ENCODE measurements at regions not wholly inside any gene's neighbourhood (a gene's known extent, or its start where the extent isn't known, plus 50 kb on each side); places are given as distances from the start of the nearest gene placed in this dataset.

DNA sequence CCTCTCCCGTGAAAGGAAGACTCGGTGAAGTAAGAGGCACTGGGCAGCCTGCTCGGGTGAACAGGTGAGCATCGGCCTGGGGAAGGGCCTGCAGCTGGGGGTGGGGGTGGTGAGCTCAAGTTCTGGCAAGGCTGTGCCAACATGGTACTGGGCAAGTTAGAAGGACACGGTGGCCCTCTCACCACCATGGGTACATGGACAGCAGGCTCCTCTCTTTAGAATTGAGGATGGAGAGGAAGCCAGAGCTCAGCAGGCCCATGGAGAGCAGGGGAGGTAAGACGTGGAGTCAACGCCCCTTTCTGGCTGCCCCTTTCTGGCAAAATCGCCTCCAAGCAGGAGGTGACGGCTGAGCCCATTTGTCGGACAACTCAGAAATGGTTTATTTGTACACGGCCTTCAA, 135.6 kb downstream of the ANKRD60 start:
- TF ChIP-seq BCL11A (IDR thresholded peaks at IDR 0.05; ENCODE audit: low read depth, low read length) (no peak), POLR2AphosphoS2 (IDR thresholded peaks at IDR 0.05; ENCODE audit: low read depth, low read length) (no peak), ZNF274 (IDR thresholded peaks at IDR 0.05; ENCODE audit: insufficient read depth, insufficient read length) (no peak), RFX5 (IDR thresholded peaks at IDR 0.05; ENCODE audit: low read depth, low read length) (no peak), JUND (IDR thresholded peaks at IDR 0.05; ENCODE audit: low read depth, low read length) (no peak), MEF2A (IDR thresholded peaks at IDR 0.05; ENCODE audit: insufficient read depth, low read depth, low read length) (no peak), KDM1A (IDR thresholded peaks at IDR 0.05; ENCODE audit: borderline replicate concordance) (no peak)
- TF ChIP-seq, protein P1, sequence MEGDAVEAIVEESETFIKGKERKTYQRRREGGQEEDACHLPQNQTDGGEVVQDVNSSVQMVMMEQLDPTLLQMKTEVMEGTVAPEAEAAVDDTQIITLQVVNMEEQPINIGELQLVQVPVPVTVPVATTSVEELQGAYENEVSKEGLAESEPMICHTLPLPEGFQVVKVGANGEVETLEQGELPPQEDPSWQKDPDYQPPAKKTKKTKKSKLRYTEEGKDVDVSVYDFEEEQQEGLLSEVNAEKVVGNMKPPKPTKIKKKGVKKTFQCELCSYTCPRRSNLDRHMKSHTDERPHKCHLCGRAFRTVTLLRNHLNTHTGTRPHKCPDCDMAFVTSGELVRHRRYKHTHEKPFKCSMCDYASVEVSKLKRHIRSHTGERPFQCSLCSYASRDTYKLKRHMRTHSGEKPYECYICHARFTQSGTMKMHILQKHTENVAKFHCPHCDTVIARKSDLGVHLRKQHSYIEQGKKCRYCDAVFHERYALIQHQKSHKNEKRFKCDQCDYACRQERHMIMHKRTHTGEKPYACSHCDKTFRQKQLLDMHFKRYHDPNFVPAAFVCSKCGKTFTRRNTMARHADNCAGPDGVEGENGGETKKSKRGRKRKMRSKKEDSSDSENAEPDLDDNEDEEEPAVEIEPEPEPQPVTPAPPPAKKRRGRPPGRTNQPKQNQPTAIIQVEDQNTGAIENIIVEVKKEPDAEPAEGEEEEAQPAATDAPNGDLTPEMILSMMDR (IDR thresholded peaks at IDR 0.05 in 2 of 3, conservative IDR thresholded peaks at IDR 0.05 in 1 of 3; ENCODE audit: control insufficient read depth in 2 of 3, extremely low read depth in 1 of 3, insufficient read depth in 1 of 3, low read depth in 3 of 3, low read length in 3 of 3), result no peak

Data from GM12878 (cell line).